ACC112 (cell line): ENCODE measurements at regions not wholly inside any gene's neighbourhood (a gene's known extent, or its start where the extent isn't known, plus 50 kb on each side); places are given as distances from the start of the nearest gene placed in this dataset.

Experiments used
- H2AFZ ChIP-seq: fragments of 200-600 bp; sonication (generic); one replicate; pipeline ENCODE4 v1.6.0; 2017; ENCODE audit warnings: antibody characterized with exemption, low read length; ENCODE audit not compliant: unreplicated experiment
- H3K27ac ChIP-seq: fragments of 200-600 bp; sonication (generic); 2 replicates; pipeline ENCODE4 v1.5.1; 2014; ENCODE audit warnings: low read depth, mild to moderate bottlenecking, antibody characterized with exemption, low read length, moderate library complexity
- H3K27me3 ChIP-seq: fragments of 200-600 bp; sonication (generic); 2 replicates; pipeline ENCODE4 v1.6.1; 2014; ENCODE audit warnings: mild to moderate bottlenecking, antibody characterized with exemption, low read length, moderate library complexity, mixed read lengths; ENCODE audit not compliant: insufficient read depth
- H3K36me3 ChIP-seq: fragments of 200-600 bp; sonication (generic); 2 replicates; pipeline ENCODE4 v1.6.1; 2016; ENCODE audit warnings: mild to moderate bottlenecking, antibody characterized with exemption, low read length, moderate library complexity, mixed read lengths; ENCODE audit not compliant: insufficient read depth
- H3K4me1 ChIP-seq: fragments of 200-600 bp; sonication (generic); one replicate; pipeline ENCODE4 v1.6.1; 2016; ENCODE audit warnings: low read length, mixed read lengths; ENCODE audit not compliant: insufficient read depth, unreplicated experiment, control insufficient read depth
- H3K4me3 ChIP-seq: fragments of 200-600 bp; sonication (generic); 2 replicates; pipeline ENCODE4 v1.5.1; 2014; ENCODE audit warnings: mild to moderate bottlenecking, low read depth, low read length
- H3K79me2 ChIP-seq: fragments of 200-600 bp; sonication (generic); one replicate; pipeline ENCODE4 v1.6.0; 2016; ENCODE audit warnings: low read length; ENCODE audit not compliant: control insufficient read depth, unreplicated experiment, insufficient read depth

- Histone ChIP-seq H3K4me3 (no peak overlapping the region), H2AFZ (no peak overlapping the region), H3K27ac (no peak overlapping the region), H3K27me3 (no peaks in the 10 kb centered on the region), H3K79me2 (no peaks in the 10 kb centered on the region), H3K4me1 (peaks cover 6% of the 10 kb centered on the region), H3K36me3 (no peaks in the 10 kb centered on the region)
Measured at GRCh38 chr9:73871636-73872035, 625.5 kb upstream of the RORB start.

GRCh38 chr9:73872701-73873100 lies 624.4 kb upstream of the RORB start:
- H3K27ac ChIP-seq, result no peak overlapping the region
- no peak overlapping the region for H3K4me3 ChIP-seq
- H3K36me3 ChIP-seq, result no peaks in the 10 kb centered on the region
- peaks cover 6% of the 10 kb centered on the region for H3K4me1 ChIP-seq
- H2AFZ ChIP-seq, result no peak overlapping the region
- no peaks in the 10 kb centered on the region for H3K27me3 ChIP-seq
- no peaks in the 10 kb centered on the region for H3K79me2 ChIP-seq

GRCh38 chr9:73880101-73880500 lies 617.0 kb upstream of the RORB start:
- Histone ChIP-seq H3K4me3 (no peak overlapping the region), H2AFZ (no peak overlapping the region), H3K36me3 (no peaks in the 10 kb centered on the region), H3K79me2 (no peaks in the 10 kb centered on the region), H3K27me3 (no peaks in the 10 kb centered on the region), H3K27ac (no peak overlapping the region), H3K4me1 (no peaks in the 10 kb centered on the region)

GRCh38 chr9:73889023-73889422 lies 608.1 kb upstream of the RORB start:
- H2AFZ ChIP-seq, result no peak overlapping the region
- no peaks in the 10 kb centered on the region for H3K27me3 ChIP-seq
- H3K27ac ChIP-seq, result no peak overlapping the region
- H3K79me2 ChIP-seq, result no peaks in the 10 kb centered on the region
- H3K4me1 ChIP-seq, result no peaks in the 10 kb centered on the region
- H3K4me3 ChIP-seq, result no peak overlapping the region
- no peaks in the 10 kb centered on the region for H3K36me3 ChIP-seq

GRCh38 chr9:73890685-73891277 lies 606.4 kb upstream of the RORB start:
- H3K36me3 ChIP-seq, result no peaks in the 10 kb centered on the region
- H3K79me2 ChIP-seq, result no peaks in the 10 kb centered on the region
- H2AFZ ChIP-seq, result no peak overlapping the region
- H3K4me1 ChIP-seq, result no peaks in the 10 kb centered on the region
- H3K4me3 ChIP-seq, result no peak overlapping the region
- no peak overlapping the region for H3K27ac ChIP-seq
- H3K27me3 ChIP-seq, result no peaks in the 10 kb centered on the region

- no peaks in the 10 kb centered on the region for H3K79me2 ChIP-seq
- no peak overlapping the region for H3K4me3 ChIP-seq
- H3K36me3 ChIP-seq, result no peaks in the 10 kb centered on the region
- no peak overlapping the region for H3K27ac ChIP-seq
- no peak overlapping the region for H2AFZ ChIP-seq
- no peaks in the 10 kb centered on the region for H3K27me3 ChIP-seq
- H3K4me1 ChIP-seq, result no peaks in the 10 kb centered on the region
Measured at GRCh38 chr9:73892335-73892734, 604.8 kb upstream of the RORB start.

- H2AFZ ChIP-seq, result no peak overlapping the region
- H3K4me3 ChIP-seq, result no peak overlapping the region
- no peaks in the 10 kb centered on the region for H3K79me2 ChIP-seq
- no peaks in the 10 kb centered on the region for H3K36me3 ChIP-seq
- no peaks in the 10 kb centered on the region for H3K27me3 ChIP-seq
- no peaks in the 10 kb centered on the region for H3K4me1 ChIP-seq
- no peak overlapping the region for H3K27ac ChIP-seq
Measured at GRCh38 chr9:73893230-73893629, 603.9 kb upstream of the RORB start.

- no peaks in the 10 kb centered on the region for H3K27me3 ChIP-seq
- H3K79me2 ChIP-seq, result no peaks in the 10 kb centered on the region
- no peaks in the 10 kb centered on the region for H3K36me3 ChIP-seq
- H3K4me1 ChIP-seq, result no peaks in the 10 kb centered on the region
- no peak overlapping the region for H3K27ac ChIP-seq
- H3K4me3 ChIP-seq, result no peak overlapping the region
- H2AFZ ChIP-seq, result no peak overlapping the region
Measured at GRCh38 chr9:73896061-73896460, 601.1 kb upstream of the RORB start.

- Histone ChIP-seq H3K79me2 (no peaks in the 10 kb centered on the region), H3K4me3 (no peak overlapping the region), H3K36me3 (no peaks in the 10 kb centered on the region), H3K4me1 (no peaks in the 10 kb centered on the region), H3K27me3 (no peaks in the 10 kb centered on the region), H3K27ac (no peak overlapping the region), H2AFZ (no peak overlapping the region)
Measured at GRCh38 chr9:73906671-73907070, 590.5 kb upstream of the RORB start.

GRCh38 chr9:73911804-73912203 lies 585.3 kb upstream of the RORB start:
- no peaks in the 10 kb centered on the region for H3K4me1 ChIP-seq
- no peak overlapping the region for H3K27ac ChIP-seq
- no peak overlapping the region for H3K4me3 ChIP-seq

GRCh38 chr9:73916016-73916673 lies 581.0 kb upstream of the RORB start:
- H3K27me3 ChIP-seq, result no peaks in the 10 kb centered on the region
- no peaks in the 10 kb centered on the region for H3K79me2 ChIP-seq
- peak overlapping the region; percentile 39 for H2AFZ ChIP-seq
- no peaks in the 10 kb centered on the region for H3K4me1 ChIP-seq
- no peak overlapping the region for H3K27ac ChIP-seq
- H3K36me3 ChIP-seq, result no peaks in the 10 kb centered on the region
- no peak overlapping the region for H3K4me3 ChIP-seq

More at GRCh38 chr9:73911804-73912203, 585.3 kb upstream of the RORB start:
- H3K27me3 ChIP-seq, result no peaks in the 10 kb centered on the region
- H3K79me2 ChIP-seq, result no peaks in the 10 kb centered on the region
- no peaks in the 10 kb centered on the region for H3K36me3 ChIP-seq
- no peak overlapping the region for H2AFZ ChIP-seq
